ENCODE measurements at regions not wholly inside any gene's neighbourhood (a gene's known extent, or its start where the extent isn't known, plus 50 kb on each side); places are given as distances from the start of the nearest gene placed in this dataset.

DNA sequence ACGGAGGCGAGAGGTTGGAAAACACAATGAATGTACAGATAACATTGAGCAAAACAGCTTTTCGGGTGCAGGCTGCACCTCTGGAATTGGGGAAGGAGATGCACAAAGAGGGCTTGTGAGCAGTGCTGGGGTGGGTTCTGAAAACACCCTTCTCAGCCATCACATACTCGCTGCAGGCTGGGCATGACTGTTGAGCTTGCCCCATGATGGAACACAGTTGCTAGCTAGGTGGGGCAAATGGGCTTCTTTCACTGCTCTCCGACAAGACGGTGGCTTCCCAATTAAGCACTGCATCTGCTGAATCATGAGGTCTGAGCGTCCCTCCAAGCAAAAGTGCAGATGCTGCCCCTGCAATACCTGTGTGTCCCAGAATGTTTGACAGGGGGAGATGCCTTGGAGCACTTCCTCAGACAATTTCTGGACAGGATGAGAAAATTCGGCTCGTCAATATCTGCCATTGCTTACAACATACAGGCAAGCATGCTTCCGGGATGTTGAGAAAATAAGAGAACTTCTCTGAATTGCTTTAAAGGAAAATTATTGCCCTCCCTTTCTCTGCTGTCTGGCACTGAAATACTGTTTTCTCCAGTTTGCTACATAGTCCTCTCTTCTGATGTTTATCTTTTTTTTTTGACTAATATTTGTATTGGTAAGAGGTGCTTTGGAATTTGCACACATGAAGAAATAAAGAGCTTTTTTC is 77.3 kb upstream of the SH3BP4 start:
- no peak for DNase-seq
- Histone ChIP-seq H3K4me1 (no peaks in the 10 kb centered on the region), H3K9me3 (no peaks in the 10 kb centered on the region), H3K36me3 (no peaks in the 10 kb centered on the region), H3K27me3 (no peaks in the 10 kb centered on the region), H3K4me3 (no peak overlapping the region), H3K27ac (no peak overlapping the region)
- ATAC-seq (ENCODE audit: low FRiP score in 2 of 2), result no peak
- WGBS, 2 donors, result 71 to 84% methylated on average over 10 of the region's 10 CpGs
- TF ChIP-seq, protein P1, sequence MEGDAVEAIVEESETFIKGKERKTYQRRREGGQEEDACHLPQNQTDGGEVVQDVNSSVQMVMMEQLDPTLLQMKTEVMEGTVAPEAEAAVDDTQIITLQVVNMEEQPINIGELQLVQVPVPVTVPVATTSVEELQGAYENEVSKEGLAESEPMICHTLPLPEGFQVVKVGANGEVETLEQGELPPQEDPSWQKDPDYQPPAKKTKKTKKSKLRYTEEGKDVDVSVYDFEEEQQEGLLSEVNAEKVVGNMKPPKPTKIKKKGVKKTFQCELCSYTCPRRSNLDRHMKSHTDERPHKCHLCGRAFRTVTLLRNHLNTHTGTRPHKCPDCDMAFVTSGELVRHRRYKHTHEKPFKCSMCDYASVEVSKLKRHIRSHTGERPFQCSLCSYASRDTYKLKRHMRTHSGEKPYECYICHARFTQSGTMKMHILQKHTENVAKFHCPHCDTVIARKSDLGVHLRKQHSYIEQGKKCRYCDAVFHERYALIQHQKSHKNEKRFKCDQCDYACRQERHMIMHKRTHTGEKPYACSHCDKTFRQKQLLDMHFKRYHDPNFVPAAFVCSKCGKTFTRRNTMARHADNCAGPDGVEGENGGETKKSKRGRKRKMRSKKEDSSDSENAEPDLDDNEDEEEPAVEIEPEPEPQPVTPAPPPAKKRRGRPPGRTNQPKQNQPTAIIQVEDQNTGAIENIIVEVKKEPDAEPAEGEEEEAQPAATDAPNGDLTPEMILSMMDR (IDR thresholded peaks at IDR 0.05), result no peak
- TF ChIP-seq POLR2A (IDR thresholded peaks at IDR 0.05), result no peak
- no peak for TF ChIP-seq EP300 (IDR thresholded peaks at IDR 0.05)
- TF ChIP-seq POLR2AphosphoS5 (IDR thresholded peaks at IDR 0.05), result no peak

DNA sequence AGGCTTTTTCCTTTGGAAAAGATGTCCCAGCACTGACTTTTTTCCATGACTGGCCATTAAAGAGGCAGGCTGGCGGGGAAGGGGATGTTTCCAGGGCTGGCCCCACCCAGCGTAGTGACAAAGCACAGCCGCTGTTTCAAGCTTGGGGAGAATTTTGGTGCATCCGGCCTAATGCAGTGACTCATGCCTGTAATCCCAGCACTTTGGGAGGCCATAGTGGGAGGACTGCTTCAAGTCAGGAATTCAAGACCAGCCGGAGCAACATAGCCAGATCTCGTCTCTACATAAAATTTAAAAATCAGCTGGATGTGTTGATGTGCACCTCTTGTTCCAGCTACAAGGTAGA is 78.0 kb upstream of the SH3BP4 start:
- 92 to 96% methylated on average over 5 to 6 of the region's 6 CpGs for WGBS, 2 donors

DNA sequence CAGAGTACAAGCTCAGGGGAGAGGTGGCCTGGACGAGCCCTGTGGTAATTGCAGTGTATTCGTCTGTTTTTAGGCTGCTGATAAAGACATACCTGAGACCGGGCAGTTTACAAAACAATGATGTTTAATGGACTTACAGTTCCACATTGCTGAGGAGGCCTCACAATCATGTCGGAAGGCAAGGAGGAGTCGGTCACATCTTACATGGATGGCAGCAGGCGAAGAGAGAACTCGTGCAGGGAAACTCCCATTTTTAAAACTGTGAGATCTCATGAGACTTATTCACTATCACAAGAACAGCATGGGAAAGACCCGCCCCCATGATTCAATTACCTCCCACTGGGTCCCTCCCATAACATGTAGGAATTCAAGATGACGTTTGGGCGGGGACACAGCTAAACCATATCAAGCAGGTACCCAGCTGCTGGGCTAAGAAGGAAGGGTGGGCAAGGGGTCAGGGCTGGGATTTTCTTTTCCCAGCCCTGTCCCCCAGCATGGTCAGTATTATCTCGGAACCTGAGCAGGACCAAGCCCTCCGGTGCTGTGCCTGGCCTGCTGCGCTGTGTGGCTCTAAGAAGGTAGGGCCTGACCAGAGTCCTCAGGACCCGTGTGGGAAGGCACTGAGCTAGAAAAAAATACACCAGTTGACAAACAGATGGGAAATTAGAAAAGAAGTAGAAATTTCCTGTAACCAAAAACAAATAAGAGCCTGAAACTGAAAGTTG is 78.6 kb upstream of the SH3BP4 start:
- peak in 1 of 2 donors; percentile 27 for ATAC-seq (ENCODE audit: low FRiP score in 2 of 2)
- WGBS, 2 donors, result 92% methylated on average over 14 of the region's 14 CpGs

More for the DNA sequence above, 78.0 kb upstream of the SH3BP4 start:
- Histone ChIP-seq H3K4me1 (no peaks in the 10 kb centered on the region), H3K27ac (no peak overlapping the region), H3K27me3 (no peaks in the 10 kb centered on the region), H3K4me3 (no peak overlapping the region), H3K9me3 (no peaks in the 10 kb centered on the region), H3K36me3 (no peaks in the 10 kb centered on the region)
- TF ChIP-seq EP300 (IDR thresholded peaks at IDR 0.05), result no peak
- TF ChIP-seq, protein P1 (IDR thresholded peaks at IDR 0.05), result no peak
- no peak for TF ChIP-seq POLR2A (IDR thresholded peaks at IDR 0.05)
- no peak for TF ChIP-seq POLR2AphosphoS5 (IDR thresholded peaks at IDR 0.05)
- ATAC-seq (ENCODE audit: low FRiP score in 2 of 2), result peak in 1 of 2 donors; percentile 92
- DNase-seq, result no peak

DNA sequence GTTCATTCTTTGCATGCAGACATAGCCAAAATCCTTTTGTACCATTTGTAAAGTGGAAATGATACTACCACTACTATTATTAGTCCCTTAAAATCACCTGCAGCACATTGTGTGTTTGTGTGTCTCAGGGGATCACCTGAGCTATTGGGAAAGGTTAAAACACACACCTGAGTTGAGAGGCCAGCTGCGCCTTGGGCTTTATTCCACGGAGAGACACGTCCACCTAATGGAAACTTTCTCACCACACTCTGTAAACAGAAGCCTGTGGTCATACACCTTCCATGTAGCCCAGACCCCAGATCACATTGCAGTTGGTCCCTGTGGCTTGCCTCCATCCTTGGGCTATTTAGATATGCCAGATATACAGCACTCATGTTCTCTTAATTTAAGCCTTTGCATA is 81.8 kb upstream of the SH3BP4 start:
- TF ChIP-seq, protein P1 (IDR thresholded peaks at IDR 0.05), result no peak
- no peak for TF ChIP-seq POLR2A (IDR thresholded peaks at IDR 0.05)
- TF ChIP-seq POLR2AphosphoS5 (IDR thresholded peaks at IDR 0.05), result no peak
- no peak for TF ChIP-seq EP300 (IDR thresholded peaks at IDR 0.05)
- no peak overlapping the region for H3K27ac ChIP-seq
- ATAC-seq (ENCODE audit: low FRiP score in 2 of 2) (no peak), DNase-seq (no peak)
- no peak overlapping the region for H3K4me3 ChIP-seq
- no peaks in the 10 kb centered on the region for H3K4me1 ChIP-seq
- no peaks in the 10 kb centered on the region for H3K27me3 ChIP-seq
- no peaks in the 10 kb centered on the region for H3K36me3 ChIP-seq
- WGBS, 2 donors, result 78 to 82% methylated on average over 3 of the region's 3 CpGs
- H3K9me3 ChIP-seq, result no peaks in the 10 kb centered on the region

More for the DNA sequence above, 78.6 kb upstream of the SH3BP4 start:
- TF ChIP-seq POLR2AphosphoS5 (IDR thresholded peaks at IDR 0.05), result no peak
- no peak for TF ChIP-seq EP300 (IDR thresholded peaks at IDR 0.05)
- TF ChIP-seq POLR2A (IDR thresholded peaks at IDR 0.05), result no peak
- TF ChIP-seq, protein P1 (IDR thresholded peaks at IDR 0.05), result no peak
- no peak overlapping the region for H3K4me3 ChIP-seq
- H3K36me3 ChIP-seq, result no peaks in the 10 kb centered on the region
- H3K9me3 ChIP-seq, result no peaks in the 10 kb centered on the region
- DNase-seq, result no peak
- H3K27ac ChIP-seq, result no peak overlapping the region
- no peaks in the 10 kb centered on the region for H3K4me1 ChIP-seq
- no peaks in the 10 kb centered on the region for H3K27me3 ChIP-seq
